ENCODE measurements at regions not wholly inside any gene's neighbourhood (a gene's known extent, or its start where the extent isn't known, plus 50 kb on each side); places are given as distances from the start of the nearest gene placed in this dataset.
"Not testable (repeated sequence)": the region's sequence is repeated elsewhere in the genome, so short reads cannot be mapped to it uniquely, and the experiment has no call there.

DNA sequence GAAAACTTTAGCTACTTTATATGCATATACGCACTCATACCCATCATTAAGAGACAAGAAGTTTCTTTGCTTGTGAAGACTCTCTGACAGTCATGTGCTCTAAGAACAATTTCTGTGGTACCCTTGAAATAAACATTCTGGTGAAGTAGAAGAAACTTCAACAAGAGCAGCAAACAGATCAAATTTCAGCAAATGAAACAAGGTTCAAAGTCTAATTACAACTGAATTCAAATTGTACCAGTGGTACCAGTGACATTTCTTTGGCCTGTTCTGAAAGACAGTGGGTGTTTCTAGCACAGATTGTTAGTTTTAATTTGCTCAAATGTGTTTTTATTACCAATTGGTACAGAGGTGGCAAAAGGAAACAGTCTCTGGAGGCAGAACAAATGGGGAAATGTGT is 391.0 kb downstream of the CHSY3 start:
- no peaks in the 10 kb centered on the region for H3K9me3 ChIP-seq (ENCODE audit: insufficient read depth, low read depth, low read length)
- H3K27ac ChIP-seq (ENCODE audit: low read depth, low read length) = no peak overlapping the region
- no peak overlapping the region for H3K4me3 ChIP-seq (ENCODE audit: low read length)
- no peaks in the 10 kb centered on the region for H3K4me1 ChIP-seq (ENCODE audit: insufficient read depth, low read length)
- no peaks in the 10 kb centered on the region for H3K36me3 ChIP-seq (ENCODE audit: insufficient read depth, low read length)
- no peaks in the 10 kb centered on the region for H3K27me3 ChIP-seq (ENCODE audit: insufficient read depth, low read length)
- H3K9ac ChIP-seq (ENCODE audit: low read depth, low read length) = no peak overlapping the region
- 100% methylated on average over 1 of the region's 1 CpG for WGBS

GRCh38 chr5:130294798-130295197 is 390.5 kb downstream of the CHSY3 start:
- WGBS = 98% methylated on average over 3 of the region's 3 CpGs
- not testable (repeated sequence) for H3K4me1 ChIP-seq (ENCODE audit: insufficient read depth, low read length); H3K27me3 ChIP-seq (ENCODE audit: insufficient read depth, low read length); H3K9me3 ChIP-seq (ENCODE audit: insufficient read depth, low read depth, low read length); H3K36me3 ChIP-seq (ENCODE audit: insufficient read depth, low read length); H3K9ac ChIP-seq (ENCODE audit: low read depth, low read length); H3K4me3 ChIP-seq (ENCODE audit: low read length); H3K27ac ChIP-seq (ENCODE audit: low read depth, low read length)

GRCh38 chr5:130290219-130290618 is 386.0 kb downstream of the CHSY3 start:
- no peak overlapping the region for H3K27ac ChIP-seq (ENCODE audit: low read depth, low read length)
- H3K36me3 ChIP-seq (ENCODE audit: insufficient read depth, low read length) = no peaks in the 10 kb centered on the region
- H3K4me3 ChIP-seq (ENCODE audit: low read length) = no peak overlapping the region
- H3K9ac ChIP-seq (ENCODE audit: low read depth, low read length) = no peak overlapping the region
- no peaks in the 10 kb centered on the region for H3K9me3 ChIP-seq (ENCODE audit: insufficient read depth, low read depth, low read length)
- no peaks in the 10 kb centered on the region for H3K4me1 ChIP-seq (ENCODE audit: insufficient read depth, low read length)
- WGBS = 95% methylated on average over 1 of the region's 2 CpGs
- H3K27me3 ChIP-seq (ENCODE audit: insufficient read depth, low read length) = no peaks in the 10 kb centered on the region

GRCh38 chr5:130289132-130290088 is 385.1 kb downstream of the CHSY3 start:
- WGBS = 90% methylated on average over 4 of the region's 6 CpGs
- H3K27me3 ChIP-seq (ENCODE audit: insufficient read depth, low read length) = no peaks in the 10 kb centered on the region
- H3K36me3 ChIP-seq (ENCODE audit: insufficient read depth, low read length) = no peaks in the 10 kb centered on the region
- H3K4me1 ChIP-seq (ENCODE audit: insufficient read depth, low read length) = no peaks in the 10 kb centered on the region
- H3K9me3 ChIP-seq (ENCODE audit: insufficient read depth, low read depth, low read length) = no peaks in the 10 kb centered on the region
- no peak overlapping the region for H3K27ac ChIP-seq (ENCODE audit: low read depth, low read length)
- H3K4me3 ChIP-seq (ENCODE audit: low read length) = no peak overlapping the region
- no peak overlapping the region for H3K9ac ChIP-seq (ENCODE audit: low read depth, low read length)

- Histone ChIP-seq H3K36me3 (ENCODE audit: insufficient read depth, low read length) (no peaks in the 10 kb centered on the region), H3K9ac (ENCODE audit: low read depth, low read length) (no peak overlapping the region), H3K9me3 (ENCODE audit: insufficient read depth, low read depth, low read length) (no peaks in the 10 kb centered on the region), H3K27me3 (ENCODE audit: insufficient read depth, low read length) (no peaks in the 10 kb centered on the region), H3K27ac (ENCODE audit: low read depth, low read length) (no peak overlapping the region), H3K4me1 (ENCODE audit: insufficient read depth, low read length) (no peaks in the 10 kb centered on the region), H3K4me3 (ENCODE audit: low read length) (no peak overlapping the region)
Observed at GRCh38 chr5:130287438-130287837, 383.2 kb downstream of the CHSY3 start.

GRCh38 chr5:130286971-130287370 is 382.7 kb downstream of the CHSY3 start:
- H3K9me3 ChIP-seq (ENCODE audit: insufficient read depth, low read depth, low read length) = no peaks in the 10 kb centered on the region
- no peaks in the 10 kb centered on the region for H3K36me3 ChIP-seq (ENCODE audit: insufficient read depth, low read length)
- no peak overlapping the region for H3K27ac ChIP-seq (ENCODE audit: low read depth, low read length)
- 94% methylated on average over 2 of the region's 2 CpGs for WGBS
- no peaks in the 10 kb centered on the region for H3K4me1 ChIP-seq (ENCODE audit: insufficient read depth, low read length)
- H3K4me3 ChIP-seq (ENCODE audit: low read length) = no peak overlapping the region
- no peaks in the 10 kb centered on the region for H3K27me3 ChIP-seq (ENCODE audit: insufficient read depth, low read length)
- no peak overlapping the region for H3K9ac ChIP-seq (ENCODE audit: low read depth, low read length)

- Histone ChIP-seq H3K27me3 (ENCODE audit: insufficient read depth, low read length) (peaks cover 22% of the 10 kb centered on the region), H3K9ac (ENCODE audit: low read depth, low read length) (no peak overlapping the region), H3K4me1 (ENCODE audit: insufficient read depth, low read length) (no peaks in the 10 kb centered on the region), H3K9me3 (ENCODE audit: insufficient read depth, low read depth, low read length) (no peaks in the 10 kb centered on the region), H3K4me3 (ENCODE audit: low read length) (no peak overlapping the region), H3K27ac (ENCODE audit: low read depth, low read length) (no peak overlapping the region), H3K36me3 (ENCODE audit: insufficient read depth, low read length) (no peaks in the 10 kb centered on the region)
- WGBS = 88% methylated on average over 1 of the region's 1 CpG
Observed at GRCh38 chr5:130282049-130282448, 377.8 kb downstream of the CHSY3 start.

- 96% methylated on average over 6 of the region's 8 CpGs for WGBS
- H3K4me3 ChIP-seq (ENCODE audit: low read length) = no peak overlapping the region
- no peak overlapping the region for H3K9ac ChIP-seq (ENCODE audit: low read depth, low read length)
- H3K27ac ChIP-seq (ENCODE audit: low read depth, low read length) = no peak overlapping the region
- H3K27me3 ChIP-seq (ENCODE audit: insufficient read depth, low read length) = peaks cover 36% of the 10 kb centered on the region
- H3K4me1 ChIP-seq (ENCODE audit: insufficient read depth, low read length) = no peaks in the 10 kb centered on the region
- H3K36me3 ChIP-seq (ENCODE audit: insufficient read depth, low read length) = no peaks in the 10 kb centered on the region
- H3K9me3 ChIP-seq (ENCODE audit: insufficient read depth, low read depth, low read length) = no peaks in the 10 kb centered on the region
Observed at GRCh38 chr5:130280528-130281217, 376.4 kb downstream of the CHSY3 start.

DNA sequence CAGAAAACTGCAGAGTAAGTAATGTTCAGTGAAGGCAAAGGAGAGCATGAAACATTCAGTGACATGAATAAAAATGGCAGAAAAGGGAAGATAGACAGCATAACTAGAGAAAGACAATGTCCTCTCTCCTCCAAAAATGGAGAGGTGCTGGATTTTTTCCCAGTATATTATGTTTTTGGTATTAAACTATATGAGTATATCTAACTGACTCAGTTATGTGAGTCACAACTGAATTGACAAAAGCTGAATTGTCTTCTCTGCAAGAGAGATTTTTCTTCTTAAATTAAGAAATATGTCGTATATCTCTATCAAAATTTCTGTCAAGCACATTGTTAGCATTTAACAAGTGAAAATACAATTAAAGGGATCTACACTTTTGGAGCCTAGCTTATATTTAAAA is 375.1 kb downstream of the CHSY3 start:
- 100% methylated on average over 1 of the region's 1 CpG for WGBS
- H3K4me3 ChIP-seq (ENCODE audit: low read length) = no peak overlapping the region
- peaks cover 49% of the 10 kb centered on the region for H3K27me3 ChIP-seq (ENCODE audit: insufficient read depth, low read length)
- no peaks in the 10 kb centered on the region for H3K36me3 ChIP-seq (ENCODE audit: insufficient read depth, low read length)
- H3K27ac ChIP-seq (ENCODE audit: low read depth, low read length) = no peak overlapping the region
- no peak overlapping the region for H3K9ac ChIP-seq (ENCODE audit: low read depth, low read length)
- H3K9me3 ChIP-seq (ENCODE audit: insufficient read depth, low read depth, low read length) = no peaks in the 10 kb centered on the region
- no peaks in the 10 kb centered on the region for H3K4me1 ChIP-seq (ENCODE audit: insufficient read depth, low read length)

- H3K36me3 ChIP-seq (ENCODE audit: insufficient read depth, low read length) = no peaks in the 10 kb centered on the region
- peaks cover 61% of the 10 kb centered on the region for H3K27me3 ChIP-seq (ENCODE audit: insufficient read depth, low read length)
- WGBS = 89% methylated on average over 8 of the region's 8 CpGs
- H3K27ac ChIP-seq (ENCODE audit: low read depth, low read length) = no peak overlapping the region
- H3K4me1 ChIP-seq (ENCODE audit: insufficient read depth, low read length) = no peaks in the 10 kb centered on the region
- H3K9ac ChIP-seq (ENCODE audit: low read depth, low read length) = no peak overlapping the region
- no peaks in the 10 kb centered on the region for H3K9me3 ChIP-seq (ENCODE audit: insufficient read depth, low read depth, low read length)
- no peak overlapping the region for H3K4me3 ChIP-seq (ENCODE audit: low read length)
Observed at GRCh38 chr5:130278136-130278535, 373.9 kb downstream of the CHSY3 start.

- Histone ChIP-seq H3K36me3 (ENCODE audit: insufficient read depth, low read length) (no peaks in the 10 kb centered on the region), H3K27ac (ENCODE audit: low read depth, low read length) (no peak overlapping the region), H3K27me3 (ENCODE audit: insufficient read depth, low read length) (peaks cover 67% of the 10 kb centered on the region), H3K4me3 (ENCODE audit: low read length) (no peak overlapping the region), H3K4me1 (ENCODE audit: insufficient read depth, low read length) (no peaks in the 10 kb centered on the region), H3K9me3 (ENCODE audit: insufficient read depth, low read depth, low read length) (no peaks in the 10 kb centered on the region), H3K9ac (ENCODE audit: low read depth, low read length) (no peak overlapping the region)
- WGBS = 95% methylated on average over 8 of the region's 8 CpGs
Observed at GRCh38 chr5:130277522-130277921, 373.3 kb downstream of the CHSY3 start.
